NB4 (cell line): ENCODE measurements at regions not wholly inside any gene's neighbourhood (a gene's known extent, or its start where the extent isn't known, plus 50 kb on each side); places are given as distances from the start of the nearest gene placed in this dataset.
"Not testable (repeated sequence)": the region's sequence is repeated elsewhere in the genome, so short reads cannot be mapped to it uniquely, and the experiment has no call there.

Experiments
- DNase-seq: peaks from one replicate; pipeline ENCODE4 v3.0.0; 2010; ENCODE audit warnings: low read depth
- H3K4me3 ChIP-seq: one replicate; pipeline ENCODE4 v1.5.1; 2011; ENCODE audit warnings: mild to moderate bottlenecking, low read depth, low read length, moderate library complexity
- MYC ChIP-seq: IDR thresholded peaks from 2 replicates; pipeline ENCODE4 v1.6.1; 2011; ENCODE audit warnings: low read depth, low read length
- POLR2A ChIP-seq: IDR thresholded peaks from 2 replicates; pipeline ENCODE4 v1.6.1; 2011; ENCODE audit warnings: mild to moderate bottlenecking; ENCODE audit not compliant: insufficient read length; ENCODE audit errors: extremely low read depth
- TF ChIP-seq, protein P1 (sequence below): IDR thresholded peaks from 2 replicates; pipeline ENCODE4 v1.6.1; 2011; ENCODE audit warnings: low read depth, low read length
- TF ChIP-seq, protein P2 (sequence below): IDR thresholded peaks from one replicate; pipeline ENCODE4 v1.5.1; 2012; ENCODE audit warnings: low read depth, low read length

DNA sequence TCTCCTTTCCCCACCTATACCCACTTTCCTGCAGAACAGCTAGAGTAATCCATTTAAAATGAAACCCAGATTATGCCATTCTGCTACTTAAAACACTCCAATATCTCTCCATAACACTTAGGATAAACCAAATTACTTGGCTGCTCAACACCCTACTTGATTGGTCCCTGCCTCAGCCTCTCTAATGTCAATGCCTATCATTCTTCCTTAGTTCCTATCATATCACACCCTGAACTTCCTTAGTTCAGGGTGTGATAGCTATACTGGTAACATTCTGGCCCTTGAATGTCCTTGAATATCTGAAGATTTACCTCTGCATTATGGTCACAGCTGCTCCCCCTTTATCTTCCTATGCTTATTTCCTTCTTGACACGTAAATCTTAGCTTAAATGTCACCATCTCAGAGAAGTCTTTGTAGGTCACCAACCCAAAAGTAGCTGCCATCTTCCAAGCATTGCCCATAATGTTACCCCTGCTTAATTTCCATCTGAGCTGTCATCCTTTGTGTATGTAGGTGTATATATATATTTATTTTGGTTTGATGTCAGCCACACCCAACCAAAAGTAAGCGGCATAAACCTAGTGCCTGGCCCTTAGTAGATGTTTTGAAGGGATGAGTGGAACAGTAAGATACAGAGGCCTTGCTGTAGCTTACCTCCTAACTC is 379.8 kb downstream of the PTPRC start:
- peak; percentile 29 for TF ChIP-seq POLR2A
- TF ChIP-seq, protein P1, sequence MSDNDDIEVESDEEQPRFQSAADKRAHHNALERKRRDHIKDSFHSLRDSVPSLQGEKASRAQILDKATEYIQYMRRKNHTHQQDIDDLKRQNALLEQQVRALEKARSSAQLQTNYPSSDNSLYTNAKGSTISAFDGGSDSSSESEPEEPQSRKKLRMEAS: no peak
- peak; percentile 61 for DNase-seq

DNA sequence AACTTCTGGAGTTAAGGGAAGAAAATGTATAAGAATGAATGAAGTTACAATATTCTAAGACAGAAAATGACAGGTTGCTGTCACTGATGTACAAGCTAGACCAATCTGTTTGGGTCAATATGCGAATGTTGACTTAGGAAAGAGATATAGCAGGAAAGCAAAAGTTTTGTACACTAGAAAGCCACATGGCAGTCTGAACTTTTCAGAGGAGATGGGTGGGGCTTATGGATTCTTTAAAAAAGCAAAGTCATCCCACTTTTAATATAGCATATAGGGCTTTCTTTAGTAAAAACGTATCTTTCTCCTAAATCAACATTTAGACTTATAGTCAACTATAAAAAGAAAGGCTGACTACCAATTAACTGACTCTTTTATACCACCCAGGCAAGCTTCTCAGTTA is 381.2 kb downstream of the PTPRC start:
- H3K4me3 ChIP-seq: peak overlapping the region; percentile 56
- TF ChIP-seq, protein P1: peak; percentile 86
- TF ChIP-seq, protein P2, sequence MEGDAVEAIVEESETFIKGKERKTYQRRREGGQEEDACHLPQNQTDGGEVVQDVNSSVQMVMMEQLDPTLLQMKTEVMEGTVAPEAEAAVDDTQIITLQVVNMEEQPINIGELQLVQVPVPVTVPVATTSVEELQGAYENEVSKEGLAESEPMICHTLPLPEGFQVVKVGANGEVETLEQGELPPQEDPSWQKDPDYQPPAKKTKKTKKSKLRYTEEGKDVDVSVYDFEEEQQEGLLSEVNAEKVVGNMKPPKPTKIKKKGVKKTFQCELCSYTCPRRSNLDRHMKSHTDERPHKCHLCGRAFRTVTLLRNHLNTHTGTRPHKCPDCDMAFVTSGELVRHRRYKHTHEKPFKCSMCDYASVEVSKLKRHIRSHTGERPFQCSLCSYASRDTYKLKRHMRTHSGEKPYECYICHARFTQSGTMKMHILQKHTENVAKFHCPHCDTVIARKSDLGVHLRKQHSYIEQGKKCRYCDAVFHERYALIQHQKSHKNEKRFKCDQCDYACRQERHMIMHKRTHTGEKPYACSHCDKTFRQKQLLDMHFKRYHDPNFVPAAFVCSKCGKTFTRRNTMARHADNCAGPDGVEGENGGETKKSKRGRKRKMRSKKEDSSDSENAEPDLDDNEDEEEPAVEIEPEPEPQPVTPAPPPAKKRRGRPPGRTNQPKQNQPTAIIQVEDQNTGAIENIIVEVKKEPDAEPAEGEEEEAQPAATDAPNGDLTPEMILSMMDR: no peak
- TF ChIP-seq POLR2A (peak; percentile 40), MYC (peak; percentile 87)
- DNase-seq: peak; percentile 86

More for the DNA sequence above, 379.8 kb downstream of the PTPRC start:
- peak overlapping the region; percentile 56 for H3K4me3 ChIP-seq

DNA sequence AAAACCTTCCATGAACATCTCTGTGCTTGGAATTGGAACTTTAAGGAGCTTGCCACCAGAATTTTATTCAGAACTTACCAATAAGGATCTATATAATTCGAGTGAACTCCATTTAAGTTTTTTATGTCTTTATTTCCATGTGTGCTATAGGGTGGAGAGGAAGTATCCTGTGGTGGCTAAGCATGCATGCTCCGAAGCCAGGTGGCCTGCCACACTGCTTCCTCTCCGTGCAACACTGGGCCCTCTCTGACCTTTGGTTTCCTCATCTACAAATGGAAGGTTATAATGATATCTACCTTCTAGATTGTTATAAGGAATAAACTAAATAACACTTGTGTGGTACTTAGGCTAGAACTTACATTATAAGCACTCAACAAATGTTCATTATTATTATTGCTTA is 382.1 kb downstream of the PTPRC start:
- H3K4me3 ChIP-seq: peak overlapping the region; percentile 56
- TF ChIP-seq, protein P1: peak; percentile 90
- no peak for TF ChIP-seq POLR2A
- peak; percentile 93 for TF ChIP-seq MYC
- DNase-seq: peak; percentile 89

DNA sequence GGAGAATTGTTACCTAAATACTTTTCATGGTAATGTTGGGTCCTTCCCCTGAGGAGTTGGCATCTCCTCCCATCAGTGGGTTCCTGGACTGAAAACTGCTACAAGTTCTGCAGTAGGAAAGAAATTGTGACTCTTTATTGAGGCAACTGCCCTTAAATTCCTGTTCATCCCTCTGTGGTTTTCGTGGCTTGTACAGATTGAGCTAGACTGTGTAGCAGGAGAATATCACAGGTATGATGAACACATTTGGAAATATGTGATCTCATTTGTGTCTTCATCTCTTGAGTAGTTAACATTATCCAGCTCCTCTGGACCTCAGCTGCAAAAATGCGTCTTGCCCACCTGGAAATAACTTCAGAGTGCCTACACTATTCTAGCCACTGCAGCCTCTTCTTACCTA is 390.6 kb downstream of the PTPRC start:
- H3K4me3 ChIP-seq: no peak overlapping the region
- TF ChIP-seq MYC: no peak
- TF ChIP-seq, protein P2: no peak
- TF ChIP-seq, protein P1: no peak
- TF ChIP-seq POLR2A: no peak
- peak; percentile 52 for DNase-seq

DNA sequence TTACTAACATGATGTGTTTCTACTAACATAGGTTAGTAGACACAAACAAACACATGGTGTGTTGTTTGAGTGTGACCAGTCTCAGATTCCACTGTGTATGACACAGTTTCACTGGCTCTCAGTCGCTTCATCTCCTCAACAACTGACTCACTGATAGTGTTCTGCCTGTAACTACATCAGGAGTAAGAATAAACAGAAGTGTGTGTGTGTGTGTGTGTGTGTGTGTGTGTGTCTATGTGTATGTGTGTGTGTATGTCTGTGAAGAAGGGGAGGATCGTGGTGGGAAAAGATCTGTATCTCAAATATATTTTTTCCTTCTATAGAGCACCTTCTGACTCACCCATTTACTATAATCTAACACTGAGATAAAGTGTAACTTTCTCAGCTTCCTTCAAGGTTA is 391.0 kb downstream of the PTPRC start:
- DNase-seq: peak; percentile 36
- TF ChIP-seq MYC (no peak), POLR2A (no peak)
- TF ChIP-seq, protein P2: no peak
- TF ChIP-seq, protein P1: no peak
- H3K4me3 ChIP-seq: no peak overlapping the region

DNA sequence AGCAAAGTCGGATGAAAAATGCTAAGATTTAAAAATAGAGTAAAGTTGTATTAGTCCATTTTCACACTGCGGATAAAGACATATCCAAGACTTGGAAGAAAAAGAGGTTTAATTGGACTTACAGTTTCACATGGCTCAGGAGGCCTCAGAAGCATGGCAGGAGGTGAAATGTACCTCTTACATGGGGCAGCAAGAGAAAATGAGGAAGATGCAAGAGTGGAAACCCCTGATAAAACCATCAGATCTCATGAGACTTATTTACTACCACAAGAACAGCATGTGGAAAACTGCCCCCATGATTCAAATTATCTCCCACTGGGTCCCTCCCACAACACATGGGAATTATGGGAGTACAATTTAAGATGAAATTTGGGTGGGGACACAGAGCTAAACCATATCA is 391.7 kb downstream of the PTPRC start:
- DNase-seq: peak; percentile 61
- H3K4me3 ChIP-seq: not testable (repeated sequence)

DNA sequence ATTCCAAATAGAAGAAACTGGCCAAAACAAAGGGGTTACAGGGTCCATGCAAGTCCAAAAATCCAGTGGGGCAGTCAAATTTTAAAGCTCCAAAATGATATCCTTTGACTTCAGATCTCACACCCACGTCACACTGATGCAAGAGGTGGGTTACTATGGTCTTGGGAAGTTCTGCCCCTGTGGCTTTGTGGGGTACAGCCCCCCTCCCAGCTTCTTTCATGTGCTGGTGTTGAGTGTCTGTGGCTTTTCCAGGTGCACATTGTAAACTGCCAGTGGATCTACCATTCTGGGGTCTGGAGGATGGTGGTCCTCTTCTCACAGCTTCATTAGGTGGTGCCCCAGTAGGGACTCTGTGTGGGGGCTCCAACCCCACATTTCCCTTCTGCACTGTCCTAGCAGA is 392.3 kb downstream of the PTPRC start:
- DNase-seq, H3K4me3 ChIP-seq: not testable (repeated sequence)

DNA sequence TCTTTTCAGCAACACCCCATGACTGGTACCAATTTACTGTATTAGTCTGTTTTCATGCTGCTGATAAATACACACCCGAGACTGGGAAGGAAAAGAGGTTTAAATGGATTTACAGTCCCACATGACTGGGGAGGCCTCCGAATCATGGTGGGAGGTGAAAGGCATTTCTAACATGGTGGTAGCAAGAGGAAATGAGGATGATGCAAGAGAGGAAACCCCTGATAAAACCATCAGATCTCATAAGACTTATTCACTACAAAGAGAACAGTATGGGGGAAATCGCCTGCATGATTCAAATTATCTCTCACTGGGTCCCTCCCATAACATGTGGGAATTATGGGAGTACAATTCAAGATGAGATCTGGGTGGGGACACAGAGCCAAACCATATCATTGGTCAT is 393.6 kb downstream of the PTPRC start:
- DNase-seq: peak; percentile 80
- TF ChIP-seq MYC: 0 out of 2 replicates have a peak, but pooled peaks have one; percentile 31
- H3K4me3 ChIP-seq: not testable (repeated sequence)
